Inferior parietal cortex (tissue), 1 donor: ENCODE measurements at regions not wholly inside any gene's neighbourhood (a gene's known extent, or its start where the extent isn't known, plus 50 kb on each side); places are given as distances from the start of the nearest gene placed in this dataset.

Experiments used
- DNase-seq: peaks from one replicate; pipeline ENCODE4 v3.0.0-alpha.2; 2016; ENCODE audit errors: extremely low spot score

GRCh38 chr21:43302769-43303168, 124.2 kb downstream of the SIK1 start:
- DNase-seq, result no peak

DNA sequence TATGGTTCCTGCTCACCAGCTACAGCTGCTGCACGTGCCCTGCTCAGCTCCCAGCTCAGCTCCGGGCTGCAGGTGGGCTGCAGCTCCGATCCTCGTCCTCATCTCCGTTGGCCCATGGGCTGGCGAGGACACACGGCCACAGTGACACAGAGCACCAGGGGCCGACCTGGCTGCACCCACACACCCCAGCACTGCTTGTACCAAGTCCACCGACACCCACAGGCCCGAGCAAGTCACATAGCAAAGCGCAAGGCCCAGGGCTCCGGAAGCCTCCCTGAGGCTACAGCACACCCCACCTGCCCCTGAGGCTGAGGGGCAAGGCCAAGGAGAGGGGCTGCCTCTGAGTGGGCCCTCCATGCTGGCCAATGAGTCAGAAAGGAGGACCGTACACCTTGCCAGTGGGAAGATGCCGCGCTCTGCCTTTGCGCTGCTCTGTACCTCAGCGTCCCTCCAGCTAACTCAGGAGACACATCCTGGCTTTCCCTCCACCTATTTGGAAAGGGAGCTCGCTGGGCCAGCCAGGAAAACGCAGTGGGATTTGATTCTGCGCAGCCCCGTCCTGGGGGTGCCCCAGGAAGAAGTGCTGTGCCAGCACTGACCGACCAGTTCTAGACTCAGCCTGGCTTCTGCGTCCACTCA, 124.8 kb downstream of the SIK1 start:
- no peak for DNase-seq

GRCh38 chr21:43301409-43302061, 125.4 kb downstream of the SIK1 start:
- DNase-seq, result no peak

DNA sequence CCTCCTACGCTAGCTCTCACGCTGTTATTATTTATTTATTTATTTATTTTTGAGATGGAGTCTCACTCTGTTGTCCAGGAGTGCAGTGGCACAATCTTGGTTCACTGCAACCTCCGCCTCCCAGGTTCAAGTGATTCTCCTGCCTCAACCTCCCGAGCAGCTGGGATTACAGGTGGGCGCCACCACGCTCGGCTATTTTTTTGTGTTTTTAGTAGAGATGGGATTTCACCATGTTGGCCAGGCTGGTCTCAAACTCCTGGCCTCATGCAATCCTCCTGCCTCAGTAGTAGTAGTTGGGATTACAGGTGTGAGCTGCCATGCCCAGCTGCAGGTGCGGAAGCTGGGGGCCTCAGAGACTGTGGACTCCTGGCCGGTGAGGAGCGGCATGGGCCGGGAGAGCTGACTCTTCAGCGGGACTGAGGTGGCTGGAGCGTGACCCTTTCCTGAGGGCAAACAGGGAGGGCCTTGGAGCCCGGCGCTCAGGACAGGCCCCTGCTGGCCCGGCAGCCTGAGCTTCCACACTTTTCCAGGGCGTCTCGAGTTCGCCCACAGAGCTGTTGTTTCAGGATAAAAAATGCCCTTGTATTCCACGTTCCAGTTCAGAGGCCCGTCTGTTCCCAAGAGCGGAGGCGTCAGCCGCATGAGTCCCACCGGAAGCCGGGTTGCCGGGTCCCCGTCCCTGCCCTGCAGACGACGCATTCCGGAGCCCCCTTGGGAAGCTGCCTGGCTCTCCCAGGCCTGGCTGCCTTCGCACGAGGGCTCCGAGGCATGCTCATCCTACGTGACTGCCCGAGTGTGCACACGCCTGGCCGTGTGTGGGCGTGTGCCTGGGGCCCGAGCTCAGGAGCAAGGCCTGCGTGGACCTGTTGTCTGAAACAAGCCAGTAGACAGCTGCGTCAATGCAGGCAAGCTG, 126.2 kb downstream of the SIK1 start:
- DNase-seq, result no peak

GRCh38 chr21:43299441-43300277, 127.3 kb downstream of the SIK1 start:
- DNase-seq, result no peak

- DNase-seq, result no peak
Measured at GRCh38 chr21:43298546-43299440, 128.1 kb downstream of the SIK1 start.

DNA sequence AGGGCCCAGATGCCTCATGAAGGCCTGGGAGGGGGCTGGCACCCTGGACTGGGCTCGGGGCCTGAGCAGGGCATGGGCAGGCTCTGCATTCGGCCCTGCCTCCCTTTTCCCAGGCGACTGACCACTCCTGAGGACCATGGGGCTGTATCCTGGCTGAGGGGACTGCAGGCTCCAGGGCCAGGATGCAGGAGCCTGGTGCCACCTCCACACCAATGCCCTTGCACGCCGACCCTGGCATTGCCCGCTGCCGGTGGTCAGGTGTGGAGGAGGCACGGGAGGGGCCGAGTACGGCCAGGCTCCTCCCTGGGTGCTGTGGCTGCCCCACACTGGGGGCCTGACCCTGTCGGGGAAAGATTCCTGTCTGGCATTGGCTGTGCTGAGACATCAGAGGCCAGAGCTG, 128.9 kb downstream of the SIK1 start:
- no peak for DNase-seq

DNA sequence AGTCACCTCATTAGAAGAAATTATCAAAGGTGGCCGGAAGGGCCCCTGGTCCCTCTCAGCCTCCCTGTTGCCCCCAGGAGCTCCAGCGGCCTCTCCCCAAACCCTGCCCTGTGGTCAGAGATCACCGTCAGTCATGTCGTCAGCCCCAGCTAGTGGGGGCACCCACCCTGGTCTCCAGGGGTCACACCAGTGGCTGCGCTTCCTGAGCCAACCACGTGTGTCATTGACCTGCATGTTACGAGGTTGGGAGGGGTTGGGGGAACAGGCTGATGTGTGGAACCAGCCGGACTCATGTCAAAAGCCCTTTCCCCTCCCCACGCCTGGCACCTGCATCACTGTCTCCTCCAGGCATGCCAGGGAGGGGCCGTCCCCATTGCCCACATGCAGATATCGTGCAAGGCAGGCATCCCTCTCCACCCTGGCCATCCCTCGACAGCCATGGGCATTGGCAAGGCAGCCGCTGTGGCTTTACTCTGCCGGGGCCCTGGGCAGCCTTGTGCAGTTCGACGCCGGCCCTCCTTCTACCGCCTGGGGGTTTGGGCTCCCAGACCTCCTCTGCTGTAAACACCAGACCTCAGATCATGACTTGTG, 128.7 kb downstream of the CRYAA start:
- DNase-seq, result no peak

GRCh38 chr21:43295066-43295958, 126.5 kb downstream of the CRYAA start:
- no peak for DNase-seq

GRCh38 chr21:43294194-43294902, 125.5 kb downstream of the CRYAA start:
- DNase-seq, result no peak

- DNase-seq, result no peak
Measured at GRCh38 chr21:43292866-43293142, 124.0 kb downstream of the CRYAA start.

GRCh38 chr21:43292041-43292865, 123.4 kb downstream of the CRYAA start:
- DNase-seq, result no peak

DNA sequence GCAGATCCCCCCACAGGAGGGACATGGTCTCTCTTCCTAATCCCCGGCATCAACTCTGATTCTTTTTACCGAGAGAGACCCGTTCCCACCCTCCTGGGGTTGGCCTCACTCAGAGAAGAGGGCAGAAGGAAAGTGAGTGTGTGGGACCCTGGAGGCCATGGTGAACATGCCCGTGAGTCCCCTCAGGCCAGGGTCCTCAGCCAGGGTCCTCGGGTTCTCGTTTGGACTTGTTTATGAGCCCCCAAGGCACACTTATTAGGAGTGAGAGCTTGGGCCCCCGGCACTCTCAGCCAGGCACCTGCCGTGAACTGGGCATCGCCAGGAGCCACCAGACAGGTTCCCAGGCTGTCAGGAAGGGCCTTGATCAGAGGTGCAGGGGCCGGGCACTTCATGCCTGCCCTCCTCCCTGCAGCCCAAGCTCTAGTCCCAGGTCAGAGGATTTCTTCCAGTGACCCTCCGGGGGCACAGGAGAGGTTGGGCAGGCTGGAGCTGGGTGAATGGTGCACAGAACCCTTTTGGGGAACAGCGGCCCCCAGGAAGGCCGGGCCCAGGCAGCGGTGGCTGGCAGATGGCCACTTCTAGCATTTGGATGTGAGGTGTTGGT, 122.6 kb downstream of the CRYAA start:
- no peak for DNase-seq

- no peak for DNase-seq
Measured at GRCh38 chr21:43290421-43291346, 121.9 kb downstream of the CRYAA start.

DNA sequence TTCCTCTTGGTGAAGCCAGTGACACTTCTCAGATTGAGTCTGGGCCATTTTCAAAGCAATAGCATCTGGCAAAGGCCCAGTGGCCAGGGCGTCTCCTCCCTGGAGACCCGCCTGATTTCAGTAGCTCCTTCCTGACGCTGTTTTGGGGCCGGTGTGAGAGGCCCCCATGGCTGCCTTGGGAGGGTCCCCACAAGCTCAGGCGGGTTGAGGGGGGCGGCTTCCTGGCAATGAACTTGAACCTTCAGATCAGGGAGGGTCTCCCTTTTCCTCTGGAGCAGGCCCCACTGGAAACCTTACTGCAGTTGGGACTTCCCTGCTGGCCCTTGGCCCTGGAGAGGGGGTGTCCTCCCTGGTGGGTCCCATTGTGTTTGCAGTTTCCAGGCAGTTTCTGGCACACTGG, 121.2 kb downstream of the CRYAA start:
- no peak for DNase-seq

DNA sequence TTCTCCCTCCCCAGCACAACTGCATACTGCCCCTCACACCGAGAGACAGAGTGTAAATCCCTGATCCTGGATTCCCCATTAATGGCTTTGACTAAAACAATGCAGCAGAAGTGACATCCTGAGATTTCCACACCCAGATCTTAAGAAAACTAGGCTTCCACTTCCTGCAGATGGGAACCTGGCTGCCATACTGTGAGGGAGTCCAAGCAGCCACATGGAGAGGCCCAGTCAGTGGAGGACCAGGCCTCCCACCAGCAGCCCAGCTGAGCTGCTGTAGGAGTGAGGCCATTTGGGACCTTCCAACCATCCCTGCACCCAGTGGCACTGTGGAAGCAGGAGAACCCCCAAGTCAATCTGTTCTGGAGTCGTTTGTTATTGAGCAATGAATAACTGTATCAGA, 120.6 kb downstream of the CRYAA start:
- no peak for DNase-seq
